ENCODE measurements at regions not wholly inside any gene's neighbourhood (a gene's known extent, or its start where the extent isn't known, plus 50 kb on each side); places are given as distances from the start of the nearest gene placed in this dataset.
"Not testable (repeated sequence)": the region's sequence is repeated elsewhere in the genome, so short reads cannot be mapped to it uniquely, and the experiment has no call there.

DNA sequence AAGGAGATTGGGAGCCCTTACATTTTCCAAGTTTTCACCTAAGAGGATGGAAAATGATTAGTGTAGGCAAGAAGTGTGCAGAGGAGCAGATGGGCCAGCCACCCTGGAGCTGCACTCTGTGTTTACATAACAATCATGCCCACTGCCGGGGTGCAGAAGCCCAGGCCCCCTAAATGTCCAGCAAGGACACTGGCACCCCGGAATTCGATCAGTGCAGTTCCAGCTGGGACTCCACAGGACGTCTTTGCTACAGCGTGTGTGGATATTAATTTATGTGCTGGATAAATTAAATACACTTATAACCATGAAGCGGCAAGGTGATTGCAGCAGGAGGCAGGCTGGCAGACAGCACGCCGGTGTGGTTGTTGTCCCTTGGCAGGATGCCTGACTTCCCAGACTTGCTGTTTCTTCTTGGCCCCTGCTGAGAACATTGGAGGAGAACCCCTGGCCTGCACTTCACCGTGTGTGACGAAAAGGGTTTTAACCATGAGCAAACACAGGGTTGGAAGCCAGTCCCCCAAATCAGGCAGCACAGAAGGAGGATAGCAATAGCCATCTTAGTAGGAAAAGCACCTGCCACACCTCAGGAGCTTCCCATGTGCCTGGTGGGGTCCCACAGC lies 73.7 kb downstream of the GADD45G start:
- H3K27ac Mint-ChIP-seq, result no peak overlapping the region
- H3K4me3 Mint-ChIP-seq, result no peak overlapping the region
- DNase-seq, result no peak
- no peak for ATAC-seq
- CTCF ChIA-PET, result no interaction called here
- peaks cover 7% of the 10 kb centered on the region for H3K4me1 Mint-ChIP-seq
- H3K36me3 Mint-ChIP-seq, result no peaks in the 10 kb centered on the region
- no peaks in the 10 kb centered on the region for H3K9me3 Mint-ChIP-seq (ENCODE audit: low read depth)
- no peaks in the 10 kb centered on the region for H3K27me3 Mint-ChIP-seq

DNA sequence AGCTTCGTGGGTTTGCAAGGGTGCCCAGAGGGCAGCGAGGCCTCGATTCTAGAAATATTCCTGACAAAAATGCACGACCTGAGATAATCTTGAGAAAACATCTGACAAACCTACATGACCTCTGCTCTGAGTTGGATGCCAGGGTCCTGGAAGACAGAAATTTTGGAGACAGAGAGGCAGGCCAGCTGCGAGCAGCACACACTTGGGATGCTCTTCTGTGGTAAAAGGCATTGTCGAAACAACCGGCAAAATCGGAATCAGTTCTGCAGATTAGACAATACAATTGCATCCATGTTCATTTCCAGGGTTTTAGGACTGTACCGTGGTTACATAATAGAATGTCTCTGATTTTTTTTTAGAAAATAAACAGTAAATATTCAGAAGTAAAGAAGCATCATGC lies 74.2 kb downstream of the GADD45G start:
- Mint-ChIP-seq H3K27me3 (no peaks in the 10 kb centered on the region), H3K36me3 (no peaks in the 10 kb centered on the region), H3K27ac (no peak overlapping the region), H3K4me1 (peaks cover 7% of the 10 kb centered on the region), H3K4me3 (no peak overlapping the region), H3K9me3 (ENCODE audit: low read depth) (no peaks in the 10 kb centered on the region)
- no peak for ATAC-seq
- CTCF ChIA-PET, result no interaction called here
- DNase-seq, result no peak

DNA sequence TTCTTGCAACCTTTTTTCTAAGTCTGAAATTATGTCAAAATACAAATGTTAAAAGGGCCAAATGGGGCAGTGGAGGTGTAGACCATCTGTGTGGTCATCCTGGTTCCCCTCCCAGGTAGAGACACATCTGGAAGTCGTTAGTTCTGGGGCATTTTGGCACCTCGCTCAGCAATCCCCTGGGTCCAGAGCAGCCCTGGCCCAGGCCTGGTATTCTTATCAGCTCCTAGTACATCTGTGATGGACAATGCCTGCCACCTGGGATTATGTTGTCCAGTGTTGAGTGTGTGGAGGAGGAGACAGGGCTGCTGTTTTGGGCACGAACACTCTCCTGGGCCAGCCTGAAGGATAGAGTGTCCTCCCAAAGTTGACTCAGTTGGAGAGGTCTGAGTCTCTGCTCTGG lies 74.8 kb downstream of the GADD45G start:
- Mint-ChIP-seq H3K4me1 (peaks cover 7% of the 10 kb centered on the region), H3K36me3 (no peaks in the 10 kb centered on the region), H3K27ac (no peak overlapping the region), H3K4me3 (no peak overlapping the region), H3K27me3 (peaks cover 3% of the 10 kb centered on the region), H3K9me3 (ENCODE audit: low read depth) (no peaks in the 10 kb centered on the region)
- ATAC-seq (no peak), DNase-seq (no peak)
- CTCF ChIA-PET, result no interaction called here

DNA sequence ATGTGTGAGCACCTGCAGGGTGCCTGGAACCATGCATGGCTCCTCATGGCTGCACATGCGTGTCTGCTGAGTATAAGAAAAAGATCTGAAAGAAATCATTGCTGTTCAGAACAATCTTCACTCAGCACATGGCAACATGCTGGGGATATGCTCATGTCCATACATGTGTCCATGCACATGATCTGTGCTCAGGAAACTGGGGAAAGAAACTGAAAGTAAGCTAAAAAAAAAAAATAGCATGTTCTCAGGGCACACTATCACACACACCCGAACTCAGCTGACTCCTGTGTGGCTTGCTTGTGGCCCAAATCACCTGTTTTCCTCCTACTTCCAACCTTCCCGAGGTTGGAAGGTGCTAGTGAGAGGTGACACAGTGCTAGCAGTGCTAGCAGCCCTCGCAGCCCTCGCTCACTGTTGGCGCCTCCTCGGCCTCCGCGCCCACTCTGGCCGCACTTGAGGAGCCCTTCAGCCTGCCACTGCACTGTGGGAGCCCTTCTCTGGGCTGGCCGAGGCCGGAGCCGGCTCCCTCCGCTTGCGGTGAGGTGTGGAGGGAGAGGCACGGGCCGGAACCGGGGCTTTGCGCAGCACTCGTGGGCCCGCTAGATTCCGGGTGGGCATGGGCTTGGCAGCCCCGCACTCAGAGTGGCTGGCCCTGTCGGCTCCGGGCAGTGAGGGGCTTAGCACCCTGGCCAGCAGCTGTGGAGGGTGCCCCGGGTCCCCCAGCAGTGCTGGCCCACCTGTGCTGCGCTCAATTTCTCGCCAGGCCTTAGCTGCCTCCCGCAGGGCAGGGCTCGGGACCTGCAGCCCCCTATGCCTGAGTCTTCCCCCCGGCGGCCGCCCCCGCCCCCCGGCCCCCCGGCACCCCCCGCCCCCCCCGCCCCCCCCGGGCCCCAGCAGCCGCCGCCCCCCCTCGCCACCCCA lies 76.0 kb downstream of the GADD45G start:
- H3K4me3 Mint-ChIP-seq, result no peak overlapping the region
- ATAC-seq (no peak), DNase-seq (no peak)
- peaks cover 5% of the 10 kb centered on the region for H3K27me3 Mint-ChIP-seq
- H3K27ac Mint-ChIP-seq, result no peak overlapping the region
- peaks cover 7% of the 10 kb centered on the region for H3K4me1 Mint-ChIP-seq
- CTCF ChIA-PET, result interaction anchor here (1.1 kb wide), 1 partner anchor 17 kb away, joined by 3 read pairs; no protein-coding TSS in a partner anchor
- H3K9me3 Mint-ChIP-seq (ENCODE audit: low read depth), result no peaks in the 10 kb centered on the region
- no peaks in the 10 kb centered on the region for H3K36me3 Mint-ChIP-seq

DNA sequence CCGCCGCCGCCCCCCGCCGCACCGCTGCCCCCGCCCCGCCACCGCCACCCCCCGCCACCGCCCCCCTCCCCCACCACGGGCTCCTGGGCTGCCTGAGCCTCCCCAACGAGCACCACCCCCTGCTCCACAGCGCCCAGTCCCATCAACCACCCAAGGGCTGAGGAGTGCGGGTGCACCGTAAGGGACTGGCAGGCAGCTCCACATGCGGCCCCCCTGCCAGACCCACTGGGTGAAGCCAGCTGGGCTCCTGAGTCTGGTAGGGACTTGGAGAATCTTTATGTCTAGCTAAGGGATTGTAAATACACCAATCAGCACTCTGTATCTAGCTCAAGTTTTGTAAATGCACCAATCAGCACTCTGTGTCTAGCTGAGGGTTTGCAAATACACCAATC lies 76.7 kb downstream of the GADD45G start:
- H3K27ac Mint-ChIP-seq; H3K27me3 Mint-ChIP-seq; H3K9me3 Mint-ChIP-seq (ENCODE audit: low read depth); DNase-seq; ATAC-seq; H3K36me3 Mint-ChIP-seq; H3K4me3 Mint-ChIP-seq: not testable (repeated sequence)
- CTCF ChIA-PET, result interaction anchor here (1.0 to 1.6 kb wide), 4 partner anchors 9 to 78 kb away, joined by 3 to 4 read pairs (median 3); no protein-coding TSS in a partner anchor
- H3K4me1 Mint-ChIP-seq, result peaks cover 13% of the 10 kb centered on the region

DNA sequence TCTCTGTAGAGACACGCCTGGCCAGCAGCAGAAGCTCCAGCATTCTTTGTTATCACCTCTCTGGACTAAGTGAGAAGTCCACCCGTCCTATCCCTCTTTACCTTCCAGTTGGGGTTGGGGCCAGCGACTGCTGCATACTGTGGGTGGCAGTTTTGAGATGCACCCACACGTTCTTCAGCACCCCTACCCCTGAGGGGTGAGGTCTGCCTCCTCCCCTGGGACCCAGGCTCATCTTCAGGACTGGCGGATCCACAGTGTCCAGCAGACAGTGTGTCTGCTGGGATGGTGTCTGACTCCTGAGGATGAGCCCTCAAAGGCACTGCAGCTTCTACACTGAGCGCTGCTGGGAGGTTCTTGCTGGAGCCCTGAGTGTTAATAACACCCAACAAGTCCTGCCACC lies 78.8 kb downstream of the GADD45G start:
- Mint-ChIP-seq H3K4me3 (no peak overlapping the region), H3K36me3 (no peaks in the 10 kb centered on the region), H3K9me3 (ENCODE audit: low read depth) (no peaks in the 10 kb centered on the region), H3K27me3 (peaks cover 7% of the 10 kb centered on the region), H3K27ac (no peak overlapping the region), H3K4me1 (peaks cover 11% of the 10 kb centered on the region)
- no peak for ATAC-seq
- CTCF ChIA-PET, result no interaction called here
- no peak for DNase-seq

DNA sequence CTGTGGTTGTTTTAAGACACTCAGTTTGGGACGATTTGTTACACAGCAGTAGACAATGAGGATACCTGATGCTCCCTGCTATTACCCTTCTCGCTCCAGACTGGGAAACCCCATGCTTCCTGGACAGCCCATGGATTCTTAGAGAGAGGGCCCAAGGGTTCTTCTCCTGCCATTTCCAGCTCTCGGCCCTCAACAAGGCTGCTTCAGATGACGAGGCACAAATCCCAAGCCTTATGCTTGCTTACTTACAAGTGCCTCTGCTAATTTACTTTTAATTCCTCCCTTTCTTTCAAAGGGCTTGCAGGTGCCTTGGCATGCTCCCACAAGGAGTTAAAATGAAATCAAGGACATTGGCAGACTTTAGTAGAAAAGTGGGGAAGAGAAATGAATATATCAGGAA lies 79.4 kb downstream of the GADD45G start:
- Mint-ChIP-seq H3K36me3 (no peaks in the 10 kb centered on the region), H3K4me3 (no peak overlapping the region), H3K27ac (no peak overlapping the region), H3K9me3 (ENCODE audit: low read depth) (no peaks in the 10 kb centered on the region), H3K4me1 (peaks cover 11% of the 10 kb centered on the region), H3K27me3 (peaks cover 9% of the 10 kb centered on the region)
- CTCF ChIA-PET, result interaction anchor here (0.7 kb wide), 1 partner anchor 91 kb away, joined by 3 read pairs; no protein-coding TSS in a partner anchor
- DNase-seq, result no peak
- ATAC-seq, result no peak

DNA sequence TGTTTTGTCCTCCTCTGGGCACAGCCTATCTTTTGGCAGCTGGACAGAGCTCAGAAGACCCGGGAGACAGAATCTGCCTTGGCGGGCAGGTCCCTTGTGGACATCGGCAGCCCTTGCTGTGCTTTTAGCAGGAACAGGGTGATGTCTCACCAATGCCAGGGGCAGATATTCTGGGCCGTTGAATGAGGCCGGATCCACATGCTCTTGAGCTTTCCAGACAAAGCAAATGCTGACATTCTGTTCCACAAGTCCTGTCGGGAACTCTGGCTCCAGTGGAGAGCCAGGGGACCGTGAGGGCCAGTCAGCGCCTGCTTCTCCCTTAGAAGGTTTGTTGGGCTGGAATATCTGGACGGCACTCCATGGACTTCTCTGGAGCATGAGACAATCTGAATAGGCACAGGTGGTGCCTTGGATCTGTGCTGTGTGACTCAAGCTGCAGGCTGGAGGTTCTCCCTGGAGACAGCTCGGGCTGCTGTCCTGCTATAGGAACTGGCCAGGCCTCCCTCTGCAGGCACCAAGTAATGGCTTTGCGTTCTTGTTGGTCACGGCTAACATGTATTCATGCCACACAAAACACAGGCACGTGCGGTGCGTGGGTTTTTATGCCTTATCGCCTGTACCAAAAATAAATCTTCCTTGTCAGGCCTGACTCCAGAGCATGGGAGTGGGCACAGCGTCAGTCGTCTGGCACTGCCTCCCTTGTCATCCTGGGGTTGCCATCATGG lies 80.3 kb downstream of the GADD45G start:
- Mint-ChIP-seq H3K9me3 (ENCODE audit: low read depth) (no peaks in the 10 kb centered on the region), H3K27me3 (peaks cover 9% of the 10 kb centered on the region), H3K27ac (no peak overlapping the region), H3K4me3 (no peak overlapping the region), H3K36me3 (no peaks in the 10 kb centered on the region), H3K4me1 (peaks cover 11% of the 10 kb centered on the region)
- ATAC-seq (no peak), DNase-seq (no peak)
- CTCF ChIA-PET, result no interaction called here

DNA sequence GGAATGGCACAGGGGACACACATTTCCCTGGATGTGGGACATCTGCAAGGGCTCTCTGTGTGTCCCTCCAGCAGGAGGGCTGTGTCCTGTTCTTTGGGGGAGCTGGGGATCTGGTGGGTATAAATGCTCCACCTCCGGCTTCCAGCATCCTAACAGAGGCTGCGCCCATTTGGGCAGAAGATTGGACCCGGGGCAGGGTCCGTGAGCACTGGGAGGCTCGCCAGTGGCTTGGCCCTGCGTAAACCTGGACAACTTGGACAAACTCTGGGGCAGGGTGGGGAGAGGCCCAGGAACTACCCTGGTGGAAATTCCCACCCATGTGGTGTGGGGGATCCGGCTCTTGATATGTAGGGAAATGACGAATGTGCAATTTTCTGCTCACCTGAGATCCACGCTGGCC lies 80.9 kb downstream of the GADD45G start:
- Mint-ChIP-seq H3K4me3 (no peak overlapping the region), H3K9me3 (ENCODE audit: low read depth) (no peaks in the 10 kb centered on the region), H3K27me3 (peaks cover 9% of the 10 kb centered on the region), H3K36me3 (no peaks in the 10 kb centered on the region), H3K4me1 (peaks cover 14% of the 10 kb centered on the region), H3K27ac (no peak overlapping the region)
- no peak for ATAC-seq
- DNase-seq, result no peak
- CTCF ChIA-PET, result interaction anchor here (0.7 to 1.6 kb wide), 2 partner anchors 9 to 362 kb away, joined by 3 to 4 read pairs; no protein-coding TSS in a partner anchor

DNA sequence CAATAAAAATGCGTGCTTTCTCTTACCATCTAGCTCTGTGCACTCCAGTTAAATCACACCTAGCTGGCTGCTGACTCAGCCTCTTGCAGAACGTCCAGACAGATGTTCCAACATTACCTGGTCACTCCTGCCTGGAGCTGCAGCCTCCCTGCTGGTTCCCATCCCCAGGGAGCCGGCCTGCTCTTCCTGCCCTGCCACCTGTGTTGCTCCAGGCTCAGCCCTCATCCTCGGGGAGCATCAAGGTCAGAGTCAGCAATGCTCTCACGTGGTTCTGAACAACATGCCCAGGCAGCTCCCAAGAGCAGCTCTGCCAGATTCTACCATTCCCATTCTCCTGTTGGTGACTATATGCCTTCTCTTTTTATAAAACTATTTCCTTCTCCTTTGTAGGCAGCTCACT lies 81.3 kb downstream of the GADD45G start:
- no peak overlapping the region for H3K4me3 Mint-ChIP-seq
- H3K4me1 Mint-ChIP-seq, result peaks cover 18% of the 10 kb centered on the region
- ATAC-seq (no peak), DNase-seq (no peak)
- H3K9me3 Mint-ChIP-seq (ENCODE audit: low read depth), result no peaks in the 10 kb centered on the region
- H3K27me3 Mint-ChIP-seq, result peaks cover 9% of the 10 kb centered on the region
- no peaks in the 10 kb centered on the region for H3K36me3 Mint-ChIP-seq
- no peak overlapping the region for H3K27ac Mint-ChIP-seq
- CTCF ChIA-PET, result interaction anchor here (0.7 to 1.6 kb wide), 3 partner anchors 9 to 362 kb away, joined by 3 to 4 read pairs (median 3); no protein-coding TSS in a partner anchor

DNA sequence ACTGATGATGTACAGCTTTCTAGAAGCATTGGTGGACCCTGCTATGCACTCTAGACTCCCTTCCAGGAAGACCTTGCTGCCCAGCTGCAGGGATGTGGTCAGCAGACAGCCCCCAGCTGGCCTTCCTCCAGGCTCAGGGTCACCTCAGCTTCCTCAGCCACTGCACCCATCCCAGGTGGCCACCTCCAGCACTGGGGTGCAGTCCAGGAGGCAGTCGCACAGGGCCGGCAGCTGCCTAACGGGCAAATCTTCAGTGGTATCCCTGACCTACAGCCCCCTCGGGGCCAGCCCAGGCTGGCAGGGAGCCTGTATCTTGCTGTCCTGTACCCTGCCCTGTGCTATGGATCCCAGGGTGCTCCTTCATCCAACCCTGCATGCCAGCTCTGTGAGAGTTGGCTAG lies 81.8 kb downstream of the GADD45G start:
- no peak overlapping the region for H3K4me3 Mint-ChIP-seq
- CTCF ChIA-PET, result interaction anchor here (0.7 to 1.6 kb wide), 4 partner anchors 8 to 361 kb away, joined by 3 to 4 read pairs (median 3); no protein-coding TSS in a partner anchor
- no peak for DNase-seq
- H3K27ac Mint-ChIP-seq, result no peak overlapping the region
- peaks cover 23% of the 10 kb centered on the region for H3K4me1 Mint-ChIP-seq
- peaks cover 9% of the 10 kb centered on the region for H3K27me3 Mint-ChIP-seq
- no peak for ATAC-seq
- no peaks in the 10 kb centered on the region for H3K9me3 Mint-ChIP-seq (ENCODE audit: low read depth)
- H3K36me3 Mint-ChIP-seq, result no peaks in the 10 kb centered on the region

DNA sequence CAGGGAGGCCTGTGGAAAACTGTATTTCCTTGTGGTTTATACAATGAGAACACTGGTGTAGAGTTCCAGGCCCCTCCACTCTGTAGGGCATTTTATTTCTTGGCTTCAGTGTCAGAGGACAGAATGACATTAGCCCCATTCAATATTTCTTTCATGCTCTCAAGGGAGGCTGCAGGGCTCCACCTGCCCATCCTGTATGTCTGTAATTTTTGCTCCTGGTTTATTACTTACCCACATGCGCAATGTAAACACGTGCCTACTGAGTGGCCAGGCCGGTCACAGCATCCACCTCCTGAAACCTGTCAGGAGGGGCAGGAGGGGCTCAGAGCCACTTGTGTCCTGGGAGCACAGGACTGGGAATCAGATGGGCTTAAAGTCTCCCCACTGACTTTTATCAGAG lies 82.4 kb downstream of the GADD45G start:
- DNase-seq (no peak), ATAC-seq (no peak)
- H3K27ac Mint-ChIP-seq, result no peak overlapping the region
- CTCF ChIA-PET, result interaction anchor here (1.1 to 1.6 kb wide), 2 partner anchors 8 to 11 kb away, joined by 3 to 4 read pairs; no protein-coding TSS in a partner anchor
- H3K36me3 Mint-ChIP-seq, result no peaks in the 10 kb centered on the region
- peaks cover 29% of the 10 kb centered on the region for H3K4me1 Mint-ChIP-seq
- no peak overlapping the region for H3K4me3 Mint-ChIP-seq
- no peaks in the 10 kb centered on the region for H3K9me3 Mint-ChIP-seq (ENCODE audit: low read depth)
- peaks cover 9% of the 10 kb centered on the region for H3K27me3 Mint-ChIP-seq

DNA sequence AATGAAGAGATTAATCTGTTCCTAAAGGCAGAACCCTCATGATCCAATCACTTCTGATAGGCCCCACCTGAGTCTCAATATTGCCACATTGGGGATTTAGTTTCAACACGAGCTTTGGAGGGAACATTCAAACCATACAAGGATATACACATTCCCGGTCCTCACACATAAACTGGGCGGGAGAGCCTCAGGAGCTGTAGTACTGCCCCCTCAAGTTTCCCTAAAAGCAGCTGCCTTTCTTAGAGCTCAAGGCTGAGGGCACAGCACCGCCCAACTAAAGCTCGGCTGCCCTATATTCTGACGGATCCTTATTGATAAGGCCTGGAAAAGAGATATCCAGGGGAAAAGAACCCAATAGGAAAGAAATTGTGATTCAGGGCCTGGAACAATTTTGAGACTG lies 83.0 kb downstream of the GADD45G start:
- CTCF ChIA-PET, result interaction anchor here (1.1 kb wide), 1 partner anchor 10 kb away, joined by 3 read pairs; no protein-coding TSS in a partner anchor
- Mint-ChIP-seq H3K27ac (no peak overlapping the region), H3K9me3 (ENCODE audit: low read depth) (no peaks in the 10 kb centered on the region), H3K4me1 (peaks cover 32% of the 10 kb centered on the region), H3K4me3 (no peak overlapping the region), H3K36me3 (no peaks in the 10 kb centered on the region), H3K27me3 (peaks cover 9% of the 10 kb centered on the region)
- DNase-seq (no peak), ATAC-seq (no peak)
